ENCODE measurements at regions not wholly inside any gene's neighbourhood (a gene's known extent, or its start where the extent isn't known, plus 50 kb on each side); places are given as distances from the start of the nearest gene placed in this dataset.

GRCh38 chr9:14500705-14501104, 186.8 kb upstream of the NFIB start:
- H4K20me1 ChIP-seq (ENCODE audit: low read depth, low read length), result no peaks in the 10 kb centered on the region
- TF ChIP-seq CTCF (IDR thresholded peaks at IDR 0.05; ENCODE audit: insufficient read depth, low read length, poor library complexity, severe bottlenecking) (no peak), EZH2phosphoT487 (conservative IDR thresholded peaks at IDR 0.05; ENCODE audit: low read length) (no peak)
- H2AFZ ChIP-seq (ENCODE audit: low read depth, low read length, severe bottlenecking), result no peak overlapping the region
- no peak overlapping the region for H3K9ac ChIP-seq (ENCODE audit: low read length)
- H3K79me2 ChIP-seq (ENCODE audit: insufficient read depth, low read length), result no peaks in the 10 kb centered on the region
- no peak overlapping the region for H3K4me2 ChIP-seq (ENCODE audit: low read depth, low read length, poor library complexity, severe bottlenecking)
- no peaks in the 10 kb centered on the region for H3K36me3 ChIP-seq (ENCODE audit: low read length)
- H3K27me3 ChIP-seq (ENCODE audit: low read length), result no peaks in the 10 kb centered on the region
- no peak overlapping the region for H3K4me3 ChIP-seq (ENCODE audit: insufficient read depth, low read length, poor library complexity, severe bottlenecking)
- no peaks in the 10 kb centered on the region for H3K9me2 ChIP-seq (replicated peaks; ENCODE audit: insufficient read depth, low read length)
- no peaks in the 10 kb centered on the region for H3K9me3 ChIP-seq (ENCODE audit: insufficient read depth, low read length)
- H3K27ac ChIP-seq (ENCODE audit: low read depth, low read length), result no peak overlapping the region
- no peaks in the 10 kb centered on the region for H3F3A ChIP-seq (ENCODE audit: insufficient read depth)

DNA sequence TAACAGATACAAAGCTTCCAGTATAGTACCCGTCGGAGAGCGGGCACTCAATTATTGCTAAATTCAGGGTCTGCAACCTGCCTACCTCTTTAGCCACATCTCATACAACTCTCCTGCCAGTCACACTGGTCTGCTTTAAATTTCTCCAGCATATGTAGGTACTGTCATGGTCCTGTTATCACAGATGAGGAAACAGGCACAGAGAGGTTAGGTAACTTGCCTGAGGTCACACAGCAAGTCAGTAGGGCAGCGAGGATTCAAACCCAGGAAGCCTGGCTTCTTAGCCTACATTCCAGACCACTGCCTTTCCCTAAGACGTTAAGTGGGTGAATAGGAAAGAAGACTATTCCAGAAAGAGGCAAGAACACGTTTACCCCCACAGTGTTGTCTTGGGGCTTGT, 186.0 kb upstream of the NFIB start:
- no peak overlapping the region for H3K9ac ChIP-seq (ENCODE audit: low read length)
- H3K4me2 ChIP-seq (ENCODE audit: low read depth, low read length, poor library complexity, severe bottlenecking), result no peak overlapping the region
- no peaks in the 10 kb centered on the region for H3F3A ChIP-seq (ENCODE audit: insufficient read depth)
- no peak overlapping the region for H3K27ac ChIP-seq (ENCODE audit: low read depth, low read length)
- H3K9me3 ChIP-seq (ENCODE audit: insufficient read depth, low read length), result no peaks in the 10 kb centered on the region
- H3K36me3 ChIP-seq (ENCODE audit: low read length), result no peaks in the 10 kb centered on the region
- TF ChIP-seq EZH2phosphoT487 (conservative IDR thresholded peaks at IDR 0.05; ENCODE audit: low read length) (no peak), CTCF (IDR thresholded peaks at IDR 0.05; ENCODE audit: insufficient read depth, low read length, poor library complexity, severe bottlenecking) (no peak)
- no peaks in the 10 kb centered on the region for H3K9me2 ChIP-seq (replicated peaks; ENCODE audit: insufficient read depth, low read length)
- H2AFZ ChIP-seq (ENCODE audit: low read depth, low read length, severe bottlenecking), result no peak overlapping the region
- H3K79me2 ChIP-seq (ENCODE audit: insufficient read depth, low read length), result no peaks in the 10 kb centered on the region
- H3K4me3 ChIP-seq (ENCODE audit: insufficient read depth, low read length, poor library complexity, severe bottlenecking), result no peak overlapping the region
- H4K20me1 ChIP-seq (ENCODE audit: low read depth, low read length), result no peaks in the 10 kb centered on the region
- H3K27me3 ChIP-seq (ENCODE audit: low read length), result no peaks in the 10 kb centered on the region

- H3K9me3 ChIP-seq (ENCODE audit: insufficient read depth, low read length), result no peaks in the 10 kb centered on the region
- H3K9me2 ChIP-seq (replicated peaks; ENCODE audit: insufficient read depth, low read length), result no peaks in the 10 kb centered on the region
- H3K79me2 ChIP-seq (ENCODE audit: insufficient read depth, low read length), result no peaks in the 10 kb centered on the region
- TF ChIP-seq EZH2phosphoT487 (conservative IDR thresholded peaks at IDR 0.05; ENCODE audit: low read length) (no peak), CTCF (IDR thresholded peaks at IDR 0.05; ENCODE audit: insufficient read depth, low read length, poor library complexity, severe bottlenecking) (no peak)
- no peak overlapping the region for H3K4me3 ChIP-seq (ENCODE audit: insufficient read depth, low read length, poor library complexity, severe bottlenecking)
- no peaks in the 10 kb centered on the region for H4K20me1 ChIP-seq (ENCODE audit: low read depth, low read length)
- no peak overlapping the region for H3K27ac ChIP-seq (ENCODE audit: low read depth, low read length)
- H3K9ac ChIP-seq (ENCODE audit: low read length), result no peak overlapping the region
- no peak overlapping the region for H2AFZ ChIP-seq (ENCODE audit: low read depth, low read length, severe bottlenecking)
- no peaks in the 10 kb centered on the region for H3K27me3 ChIP-seq (ENCODE audit: low read length)
- H3K4me2 ChIP-seq (ENCODE audit: low read depth, low read length, poor library complexity, severe bottlenecking), result no peak overlapping the region
- no peaks in the 10 kb centered on the region for H3F3A ChIP-seq (ENCODE audit: insufficient read depth)
- H3K36me3 ChIP-seq (ENCODE audit: low read length), result no peaks in the 10 kb centered on the region
Observed at GRCh38 chr9:14498824-14499223, 184.9 kb upstream of the NFIB start.

GRCh38 chr9:14497476-14497875, 183.5 kb upstream of the NFIB start:
- H3K4me2 ChIP-seq (ENCODE audit: low read depth, low read length, poor library complexity, severe bottlenecking), result no peak overlapping the region
- no peak overlapping the region for H3K4me3 ChIP-seq (ENCODE audit: insufficient read depth, low read length, poor library complexity, severe bottlenecking)
- no peaks in the 10 kb centered on the region for H3F3A ChIP-seq (ENCODE audit: insufficient read depth)
- H3K79me2 ChIP-seq (ENCODE audit: insufficient read depth, low read length), result no peaks in the 10 kb centered on the region
- no peak overlapping the region for H2AFZ ChIP-seq (ENCODE audit: low read depth, low read length, severe bottlenecking)
- no peaks in the 10 kb centered on the region for H3K36me3 ChIP-seq (ENCODE audit: low read length)
- H3K27me3 ChIP-seq (ENCODE audit: low read length), result no peaks in the 10 kb centered on the region
- H4K20me1 ChIP-seq (ENCODE audit: low read depth, low read length), result no peaks in the 10 kb centered on the region
- no peak overlapping the region for H3K27ac ChIP-seq (ENCODE audit: low read depth, low read length)
- TF ChIP-seq EZH2phosphoT487 (conservative IDR thresholded peaks at IDR 0.05; ENCODE audit: low read length) (no peak), CTCF (IDR thresholded peaks at IDR 0.05; ENCODE audit: insufficient read depth, low read length, poor library complexity, severe bottlenecking) (no peak)
- H3K9ac ChIP-seq (ENCODE audit: low read length), result no peak overlapping the region
- no peaks in the 10 kb centered on the region for H3K9me3 ChIP-seq (ENCODE audit: insufficient read depth, low read length)
- H3K9me2 ChIP-seq (replicated peaks; ENCODE audit: insufficient read depth, low read length), result no peaks in the 10 kb centered on the region
